HS-27A (cell line): ENCODE measurements at regions not wholly inside any gene's neighbourhood (a gene's known extent, or its start where the extent isn't known, plus 50 kb on each side); places are given as distances from the start of the nearest gene placed in this dataset.
A peak's percentile ranks its signal among the peaks of the same experiment; 100 is the strongest.

Experiments
- DNase-seq: peaks from one replicate; pipeline ENCODE4 v3.0.0-alpha.2; 2012; ENCODE audit warnings: low read depth, missing footprints

- DNase-seq: peak; percentile 42
Measured at GRCh38 chr4:164501074-164501473, 252.9 kb upstream of the SMIM31 start.

- no peak for DNase-seq
Measured at GRCh38 chr4:164503874-164504273, 250.1 kb upstream of the SMIM31 start.

- DNase-seq: no peak
Measured at GRCh38 chr4:164508097-164508496, 245.8 kb upstream of the SMIM31 start.

- DNase-seq: no peak
Measured at GRCh38 chr4:164508771-164509170, 245.2 kb upstream of the SMIM31 start.

GRCh38 chr4:164509951-164510350 is 244.0 kb upstream of the SMIM31 start:
- DNase-seq: no peak

- no peak for DNase-seq
Measured at GRCh38 chr4:164512124-164512523, 241.8 kb upstream of the SMIM31 start.

- DNase-seq: no peak
Measured at GRCh38 chr4:164514765-164515164, 239.2 kb upstream of the SMIM31 start.

GRCh38 chr4:164524789-164525188 is 229.1 kb upstream of the SMIM31 start:
- DNase-seq: no peak

- no peak for DNase-seq
Measured at GRCh38 chr4:164526933-164527583, 226.9 kb upstream of the SMIM31 start.

- no peak for DNase-seq
Measured at GRCh38 chr4:164529058-164529457, 224.9 kb upstream of the SMIM31 start.

GRCh38 chr4:164529486-164529885 is 224.4 kb upstream of the SMIM31 start:
- no peak for DNase-seq

- no peak for DNase-seq
Measured at GRCh38 chr4:164531336-164531735, 222.6 kb upstream of the SMIM31 start.

- DNase-seq: peak; percentile 3
Measured at GRCh38 chr4:164536814-164537213, 217.1 kb upstream of the SMIM31 start.

- no peak for DNase-seq
Measured at GRCh38 chr4:164538097-164538496, 215.8 kb upstream of the SMIM31 start.

GRCh38 chr4:164540987-164541386 is 212.9 kb upstream of the SMIM31 start:
- no peak for DNase-seq

GRCh38 chr4:164542431-164542830 is 211.5 kb upstream of the SMIM31 start:
- no peak for DNase-seq

- no peak for DNase-seq
Measured at GRCh38 chr4:164550989-164551712, 202.8 kb upstream of the SMIM31 start.

GRCh38 chr4:164551713-164552040 is 202.3 kb upstream of the SMIM31 start:
- no peak for DNase-seq

- DNase-seq: peak; percentile 20
Measured at GRCh38 chr4:164571593-164572390, 182.1 kb upstream of the SMIM31 start.

- DNase-seq: peak; percentile 40
Measured at GRCh38 chr4:164572877-164573279, 181.1 kb upstream of the SMIM31 start.

- no peak for DNase-seq
Measured at GRCh38 chr4:164575861-164576260, 178.1 kb upstream of the SMIM31 start.

- no peak for DNase-seq
Measured at GRCh38 chr4:164579270-164579942, 174.5 kb upstream of the SMIM31 start.

- no peak for DNase-seq
Measured at GRCh38 chr4:164591666-164592065, 162.3 kb upstream of the SMIM31 start.
